ENCODE measurements at regions not wholly inside any gene's neighbourhood (a gene's known extent, or its start where the extent isn't known, plus 50 kb on each side); places are given as distances from the start of the nearest gene placed in this dataset.

DNA sequence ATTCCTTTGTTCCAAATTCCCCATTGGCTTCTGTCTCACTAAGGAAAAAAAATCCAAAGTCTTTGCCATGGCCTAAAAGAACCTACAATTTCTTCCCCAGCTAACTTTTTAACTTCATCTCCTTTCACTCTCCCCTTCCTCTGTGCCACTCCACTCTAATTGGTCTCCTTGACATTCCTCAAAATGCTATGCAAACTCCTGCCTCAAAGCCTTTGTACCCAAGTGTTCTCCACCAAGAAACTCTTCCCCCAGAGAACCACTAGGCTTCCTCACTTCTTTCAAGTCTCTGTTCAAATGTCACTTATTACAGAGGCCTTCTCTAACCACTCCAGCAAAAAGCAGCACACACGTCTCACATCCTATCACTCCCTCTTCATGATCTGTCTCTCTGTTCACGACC, 91.6 kb upstream of the NR4A3 start:
- no peak for DNase-seq

- DNase-seq, result no peak
These were observed 89.7 kb upstream of the NR4A3 start for GRCh38 chr9:99731950-99732349.

DNA sequence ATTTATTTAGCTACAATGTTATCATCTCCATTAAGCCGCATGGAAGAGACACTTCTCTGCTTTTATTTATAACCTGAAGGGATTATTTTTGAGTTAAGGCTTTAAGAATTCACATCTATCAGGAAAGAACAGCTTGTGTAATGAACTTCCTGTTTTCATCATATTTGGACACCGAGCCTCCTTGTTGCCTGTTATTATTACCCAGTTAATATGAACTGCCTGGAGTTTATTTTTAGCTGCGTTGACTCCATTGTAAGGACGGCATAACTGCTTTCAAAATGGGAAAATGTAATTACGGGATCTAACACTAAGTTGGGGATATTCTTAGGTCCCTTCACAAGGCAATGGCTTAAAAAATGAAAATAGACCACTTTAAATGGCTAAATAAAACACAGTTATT, 89.0 kb upstream of the NR4A3 start:
- no peak for DNase-seq

GRCh38 chr9:99735041-99735440, 86.6 kb upstream of the NR4A3 start:
- no peak for DNase-seq

DNA sequence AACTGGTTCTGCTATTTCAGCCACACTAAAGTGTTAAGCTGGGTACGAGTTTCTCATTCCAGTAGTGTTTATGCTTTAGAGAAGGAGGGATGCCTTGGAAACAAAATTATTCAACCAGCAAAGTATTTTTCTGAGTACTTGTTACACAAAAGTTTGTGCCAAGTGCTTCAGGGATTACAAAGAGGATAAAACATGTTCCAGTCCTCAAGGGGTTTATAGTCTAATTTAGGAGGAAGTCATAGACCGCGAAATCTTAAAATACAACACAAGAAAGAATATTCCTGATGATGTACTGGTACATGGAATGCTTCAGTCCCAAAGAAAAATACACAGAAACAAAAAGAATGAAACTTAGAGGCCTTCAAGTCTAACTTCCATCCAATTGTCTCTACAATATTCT, 85.4 kb upstream of the NR4A3 start:
- DNase-seq, result no peak

DNA sequence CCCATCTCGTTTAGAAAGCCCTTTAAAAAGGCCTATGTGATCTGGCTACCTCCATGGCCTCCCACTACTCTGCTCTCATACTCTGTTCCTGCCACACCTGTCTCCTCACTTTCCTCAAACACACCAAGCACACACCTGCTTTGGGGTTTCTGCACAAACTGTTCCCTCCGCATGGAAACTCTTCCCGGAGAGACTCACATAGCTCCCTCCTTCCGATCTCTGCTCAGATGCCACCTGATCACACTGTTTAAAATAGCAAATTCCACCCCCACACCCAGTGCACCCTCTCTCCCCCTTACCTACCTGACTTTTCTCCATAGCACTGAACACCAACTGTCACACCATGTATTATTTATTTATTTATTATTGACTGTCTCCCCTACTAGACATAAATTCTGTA, 84.0 kb upstream of the NR4A3 start:
- DNase-seq, result no peak

DNA sequence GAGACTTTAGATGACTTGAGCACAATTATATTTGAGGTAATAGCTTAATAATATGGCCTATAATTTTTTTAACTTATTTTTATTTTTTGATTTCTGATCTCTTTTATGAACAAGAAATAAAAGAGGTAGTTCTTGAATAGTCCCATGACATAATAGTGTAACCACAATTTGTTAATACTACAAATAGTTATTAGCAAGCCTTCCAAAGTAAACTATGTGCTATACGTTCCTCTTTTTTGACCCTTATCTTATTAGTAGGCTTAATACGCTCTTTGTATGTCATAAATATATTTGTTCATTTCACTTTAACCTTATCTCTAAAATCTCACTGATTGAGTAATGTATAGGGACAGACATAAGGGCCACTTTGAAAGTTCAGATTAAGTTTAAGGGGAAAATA, 78.7 kb upstream of the NR4A3 start:
- no peak for DNase-seq

GRCh38 chr9:99743455-99743854, 78.2 kb upstream of the NR4A3 start:
- no peak for DNase-seq

- no peak for DNase-seq
These were observed 77.6 kb upstream of the NR4A3 start for GRCh38 chr9:99744132-99744531.

- DNase-seq, result no peak
These were observed 76.6 kb upstream of the NR4A3 start for GRCh38 chr9:99745085-99745484.

DNA sequence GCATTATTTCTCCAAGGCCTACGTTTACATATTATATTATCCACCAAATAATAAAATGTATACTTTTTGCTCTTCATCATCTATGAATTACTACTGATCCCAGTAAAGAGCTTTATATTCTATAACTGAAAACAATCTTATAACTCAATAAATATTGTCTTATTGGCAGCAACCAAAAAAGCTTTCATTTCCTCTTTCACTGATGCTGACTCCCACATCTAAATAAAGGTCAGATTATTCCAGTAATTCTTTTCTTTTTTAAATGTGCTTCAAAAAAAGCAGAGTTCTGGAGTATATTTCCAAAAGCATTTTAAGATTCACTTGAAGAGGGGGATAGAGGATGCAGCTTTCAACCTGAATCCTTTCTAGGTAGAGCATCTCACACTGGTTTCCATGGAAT, 75.3 kb upstream of the NR4A3 start:
- no peak for DNase-seq

- DNase-seq, result no peak
These were observed 73.4 kb upstream of the NR4A3 start for GRCh38 chr9:99748266-99748665.

GRCh38 chr9:99748676-99749075, 73.0 kb upstream of the NR4A3 start:
- no peak for DNase-seq

DNA sequence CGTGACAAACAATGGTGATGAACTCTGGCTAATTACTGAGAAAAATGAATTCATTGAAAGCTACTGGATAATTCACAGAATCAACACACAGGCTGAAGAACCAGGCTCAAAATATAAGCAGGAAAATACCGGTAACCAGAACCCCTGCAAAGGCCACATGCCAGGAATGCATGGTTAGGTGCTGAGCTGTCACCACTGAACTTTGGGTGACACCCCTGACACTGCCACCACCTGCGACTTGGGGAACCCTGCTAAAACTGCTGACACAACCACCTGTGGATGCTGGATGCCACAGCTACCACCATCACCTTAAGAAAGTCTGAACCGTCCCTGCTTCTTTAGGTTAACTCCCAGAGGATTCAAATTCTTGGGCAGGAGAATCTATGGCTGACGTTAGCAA, 72.0 kb upstream of the NR4A3 start:
- DNase-seq, result no peak

- no peak for DNase-seq
These were observed 71.2 kb upstream of the NR4A3 start for GRCh38 chr9:99750526-99750925.

DNA sequence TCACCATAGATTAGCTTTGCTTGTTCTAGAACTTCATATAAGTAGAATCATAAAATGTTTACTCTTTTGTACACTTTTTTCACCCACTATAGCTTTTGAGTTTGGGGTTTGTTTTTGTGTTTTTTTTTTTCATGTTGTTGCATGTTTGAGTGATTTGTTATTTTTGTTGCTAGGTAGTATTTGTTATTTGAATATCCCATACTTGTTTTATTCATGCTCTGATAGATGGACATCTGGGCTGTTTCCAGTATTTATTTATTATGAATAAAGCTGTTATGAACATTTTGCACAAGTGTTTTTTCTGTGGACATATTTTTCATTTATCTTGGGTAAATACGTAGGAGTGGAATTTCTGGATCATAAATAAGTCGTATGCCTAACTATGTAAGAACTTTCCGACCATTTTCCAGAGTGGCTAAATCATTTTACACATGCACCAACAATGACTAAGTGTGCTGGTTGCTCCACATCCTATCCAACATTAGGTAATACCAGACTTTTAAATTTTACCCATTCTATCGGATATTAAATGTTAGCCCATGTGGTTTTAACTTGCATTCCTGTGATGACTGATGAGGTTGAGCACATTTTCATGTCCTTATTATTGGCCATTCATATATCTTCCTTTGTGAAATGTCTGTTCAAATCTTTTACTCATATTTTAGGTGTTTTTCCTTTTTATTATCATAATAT, 69.1 kb upstream of the NR4A3 start:
- DNase-seq, result no peak

GRCh38 chr9:99753436-99753835, 68.2 kb upstream of the NR4A3 start:
- no peak for DNase-seq

GRCh38 chr9:99760421-99760820, 61.3 kb upstream of the NR4A3 start:
- no peak for DNase-seq

GRCh38 chr9:99762470-99762869, 59.2 kb upstream of the NR4A3 start:
- no peak for DNase-seq
